Left lung (tissue), 4 donors: ENCODE measurements at regions not wholly inside any gene's neighbourhood (a gene's known extent, or its start where the extent isn't known, plus 50 kb on each side); places are given as distances from the start of the nearest gene placed in this dataset.

ENCODE experiments used
- ATAC-seq: fragments of 200-7000 bp; cut with Tn5 transposase; one replicate; pipeline ENCODE4 v1.9.1; 2020; ENCODE audit warnings: moderate library complexity
- DNase-seq, 4 donors: peaks; one replicate each; pipeline ENCODE4 v3.0.0-alpha.2; 2013 to 2020
- H3K27ac ChIP-seq, 2 donors: fragments of 200-600 bp; sonication (generic) in 1 of 2; one replicate each; pipeline versions ENCODE4 v1.5.0 to v1.8.0; 2020 to 2021
- H3K27me3 ChIP-seq, 2 donors: fragments of 200-600 bp; sonication (generic) in 1 of 2; one replicate each; pipeline versions ENCODE4 v1.5.0 to v1.8.0; 2020 to 2021
- H3K36me3 ChIP-seq, 2 donors: fragments of 200-600 bp; sonication (generic) in 1 of 2; one replicate each; pipeline versions ENCODE4 v1.5.0 to v1.8.0; 2020 to 2021
- H3K4me1 ChIP-seq, 2 donors: fragments of 200-600 bp; one replicate each; pipeline ENCODE4 v1.8.0; 2021
- H3K4me3 ChIP-seq, 2 donors: fragments of 200-600 bp; sonication (generic) in 1 of 2; one replicate each; pipeline versions ENCODE4 v1.5.0 to v1.8.0; 2020 to 2021; ENCODE audit warnings: mild to moderate bottlenecking in 1 of 2
- H3K9me3 ChIP-seq, 2 donors: fragments of 200-600 bp; sonication (generic) in 1 of 2; one replicate each; pipeline versions ENCODE4 v1.5.0 to v1.8.0; 2020 to 2021
- CTCF ChIP-seq, 2 donors: fragments of 200-600 bp; sonication (generic) in 1 of 2; IDR thresholded peaks; one replicate each; pipeline versions ENCODE4 v1.5.0 to v1.8.0; 2021; ENCODE audit warnings: antibody characterized with exemption in 2 of 2
- intact Hi-C, 2 donors: fragments of 100-400 bp; cut with DNase I; formaldehyde crosslinking; loops; one replicate each; pipeline versions ENCODE4 v1.11.2 to v1.14.2; 2022
- donor health status: DM: no; HTN: yes; CAD: no.
- donor health status: DM: no; HTN: no; CAD: no.

- Histone ChIP-seq H3K4me1 (no peaks in the 10 kb centered on the region), H3K27me3 (no peaks in the 10 kb centered on the region), H3K27ac (no peak overlapping the region), H3K4me3 (no peak overlapping the region), H3K36me3 (no peaks in the 10 kb centered on the region), H3K9me3 (no peaks in the 10 kb centered on the region)
- TF ChIP-seq CTCF (IDR thresholded peaks at IDR 0.05) = no peak
- DNase-seq (no peak), ATAC-seq (no peak)
- intact Hi-C loops = no loop called here
Measured at GRCh38 chr16:77085981-77086380, 105.0 kb upstream of the MON1B start.

- Histone ChIP-seq H3K4me1 (no peaks in the 10 kb centered on the region), H3K4me3 (no peak overlapping the region), H3K9me3 (no peaks in the 10 kb centered on the region), H3K27me3 (no peaks in the 10 kb centered on the region), H3K27ac (no peak overlapping the region), H3K36me3 (no peaks in the 10 kb centered on the region)
- DNase-seq (no peak), ATAC-seq (peak; percentile 65)
- intact Hi-C loops = no loop called here
- TF ChIP-seq CTCF (IDR thresholded peaks at IDR 0.05) = no peak
Measured at GRCh38 chr16:77090062-77090461, 100.9 kb upstream of the MON1B start.

- no peak for TF ChIP-seq CTCF (IDR thresholded peaks at IDR 0.05)
- intact Hi-C loops = no loop called here
- ATAC-seq = no peak
Measured at GRCh38 chr16:77093309-77093708, 97.7 kb upstream of the MON1B start.

DNA sequence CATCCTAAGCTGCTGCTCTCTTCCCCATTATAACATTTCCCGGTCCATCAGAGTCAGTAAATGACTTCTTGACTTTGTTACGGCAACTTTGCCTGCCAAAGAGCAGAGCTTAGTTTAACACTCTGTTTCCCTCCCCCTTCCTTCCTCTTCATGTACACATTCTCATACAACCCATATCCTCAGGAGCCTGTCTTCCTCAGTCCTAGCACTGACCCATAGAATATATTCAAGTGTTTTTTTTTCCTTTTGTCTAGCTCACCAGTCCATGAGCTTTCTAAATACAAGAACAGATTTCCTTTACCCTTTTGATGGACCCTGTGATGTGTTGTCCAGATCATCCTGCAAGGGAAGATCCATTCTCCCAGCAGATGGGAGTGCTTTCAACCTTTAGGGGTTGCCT is 97.0 kb upstream of the MON1B start:
- no peak overlapping the region for H3K27ac ChIP-seq
- H3K27me3 ChIP-seq = no peaks in the 10 kb centered on the region
- intact Hi-C loops = no loop called here
- no peak for DNase-seq
- no peaks in the 10 kb centered on the region for H3K9me3 ChIP-seq
- no peaks in the 10 kb centered on the region for H3K4me1 ChIP-seq
- TF ChIP-seq CTCF (IDR thresholded peaks at IDR 0.05) = no peak
- no peak overlapping the region for H3K4me3 ChIP-seq
- no peaks in the 10 kb centered on the region for H3K36me3 ChIP-seq
- no peak for ATAC-seq

More at GRCh38 chr16:77093309-77093708, 97.7 kb upstream of the MON1B start:
- DNase-seq = no peak
- Histone ChIP-seq H3K4me3 (no peak overlapping the region), H3K36me3 (no peaks in the 10 kb centered on the region), H3K9me3 (no peaks in the 10 kb centered on the region), H3K4me1 (no peaks in the 10 kb centered on the region), H3K27me3 (no peaks in the 10 kb centered on the region), H3K27ac (no peak overlapping the region)

- Histone ChIP-seq H3K9me3 (no peaks in the 10 kb centered on the region), H3K36me3 (no peaks in the 10 kb centered on the region), H3K27me3 (no peaks in the 10 kb centered on the region), H3K4me3 (no peak overlapping the region), H3K4me1 (peaks cover 0 to 5% of the 10 kb centered on the region in 2 donors), H3K27ac (no peak overlapping the region)
- DNase-seq (no peak), ATAC-seq (no peak)
- no peak for TF ChIP-seq CTCF (IDR thresholded peaks at IDR 0.05)
- intact Hi-C loops = no loop called here
Measured at GRCh38 chr16:77111056-77111565, 79.9 kb upstream of the MON1B start.
